Activated CD4-positive, alpha-beta memory T cell treated with anti-CD3 and anti-CD28 coated beads, Interleukin-2, amount 10 ng/mL, durations not matched to agents 7 days and 5 days (primary cell): ENCODE measurements at regions not wholly inside any gene's neighbourhood (a gene's known extent, or its start where the extent isn't known, plus 50 kb on each side); places are given as distances from the start of the nearest gene placed in this dataset.
"Not testable (repeated sequence)": the region's sequence is repeated elsewhere in the genome, so short reads cannot be mapped to it uniquely, and the experiment has no call there.

Source experiments
- CTCF ChIA-PET: fragments of 350-600 bp; sonication (Branson Sonifier 250); formaldehyde crosslinking; loops from one replicate; lab custom pipeline; 2021; ENCODE audit warnings: antibody characterized with exemption, inconsistent platforms; lab: Charles Lee
- POLR2A ChIA-PET: fragments of 350-600 bp; sonication (Branson Sonifier 250); formaldehyde crosslinking; loops from one replicate; lab custom pipeline; 2021; ENCODE audit warnings: antibody characterized with exemption; lab: Charles Lee
- DNase-seq: peaks from one replicate; pipeline ENCODE4 v3.0.0-alpha.2; 2020
- H3K27ac Mint-ChIP-seq: one replicate; pipeline ENCODE4 v1.8.0; 2021; ENCODE audit warnings: mild to moderate bottlenecking, mixed read lengths
- H3K27me3 Mint-ChIP-seq: one replicate; pipeline ENCODE4 v1.8.0; 2021; ENCODE audit warnings: mixed read lengths
- H3K36me3 Mint-ChIP-seq: one replicate; pipeline ENCODE4 v1.8.0; 2021; ENCODE audit warnings: low read depth, mixed read lengths
- H3K4me1 Mint-ChIP-seq: one replicate; pipeline ENCODE4 v1.8.0; 2021; ENCODE audit warnings: mixed read lengths
- H3K4me3 Mint-ChIP-seq: one replicate; pipeline ENCODE4 v1.8.0; 2021; ENCODE audit warnings: mild to moderate bottlenecking, mixed read lengths
- H3K9me3 Mint-ChIP-seq: one replicate; pipeline ENCODE4 v1.8.0; 2021; ENCODE audit warnings: mixed read lengths

- DNase-seq: no peak
- no peaks in the 10 kb centered on the region for H3K27me3 Mint-ChIP-seq
- ChIA-PET POLR2A (no interaction called here), CTCF (no interaction called here)
- H3K36me3 Mint-ChIP-seq: no peaks in the 10 kb centered on the region
- H3K27ac Mint-ChIP-seq: no peak overlapping the region
- no peaks in the 10 kb centered on the region for H3K4me1 Mint-ChIP-seq
- no peak overlapping the region for H3K4me3 Mint-ChIP-seq
- H3K9me3 Mint-ChIP-seq: no peaks in the 10 kb centered on the region
Measured at GRCh38 chr13:111627596-111627995, 307.2 kb downstream of the TEX29 start.

GRCh38 chr13:111629016-111629415, 308.6 kb downstream of the TEX29 start:
- no peak for DNase-seq
- no peak overlapping the region for H3K4me3 Mint-ChIP-seq
- no peaks in the 10 kb centered on the region for H3K36me3 Mint-ChIP-seq
- no peaks in the 10 kb centered on the region for H3K27me3 Mint-ChIP-seq
- no peaks in the 10 kb centered on the region for H3K9me3 Mint-ChIP-seq
- H3K27ac Mint-ChIP-seq: no peak overlapping the region
- POLR2A ChIA-PET: no interaction called here
- no peaks in the 10 kb centered on the region for H3K4me1 Mint-ChIP-seq
- CTCF ChIA-PET: no interaction called here

- no peak for DNase-seq
- Mint-ChIP-seq H3K9me3 (no peaks in the 10 kb centered on the region), H3K27me3 (no peaks in the 10 kb centered on the region), H3K4me1 (no peaks in the 10 kb centered on the region), H3K4me3 (no peak overlapping the region), H3K27ac (no peak overlapping the region), H3K36me3 (no peaks in the 10 kb centered on the region)
- ChIA-PET CTCF (no interaction called here), POLR2A (no interaction called here)
Measured at GRCh38 chr13:111629457-111629856, 309.0 kb downstream of the TEX29 start.

GRCh38 chr13:111629926-111630325, 309.5 kb downstream of the TEX29 start:
- no peaks in the 10 kb centered on the region for H3K4me1 Mint-ChIP-seq
- no peak overlapping the region for H3K4me3 Mint-ChIP-seq
- no peaks in the 10 kb centered on the region for H3K9me3 Mint-ChIP-seq

GRCh38 chr13:111630406-111630805, 310.0 kb downstream of the TEX29 start:
- no peaks in the 10 kb centered on the region for H3K4me1 Mint-ChIP-seq
- POLR2A ChIA-PET: no interaction called here
- no peak for DNase-seq
- H3K4me3 Mint-ChIP-seq: no peak overlapping the region
- H3K27me3 Mint-ChIP-seq: no peaks in the 10 kb centered on the region
- no peaks in the 10 kb centered on the region for H3K9me3 Mint-ChIP-seq
- CTCF ChIA-PET: no interaction called here
- H3K36me3 Mint-ChIP-seq: no peaks in the 10 kb centered on the region
- H3K27ac Mint-ChIP-seq: no peak overlapping the region

More at GRCh38 chr13:111629926-111630325, 309.5 kb downstream of the TEX29 start:
- ChIA-PET POLR2A (no interaction called here), CTCF (no interaction called here)
- DNase-seq: no peak
- H3K27me3 Mint-ChIP-seq: no peaks in the 10 kb centered on the region
- no peak overlapping the region for H3K27ac Mint-ChIP-seq
- H3K36me3 Mint-ChIP-seq: no peaks in the 10 kb centered on the region

- CTCF ChIA-PET, H3K27me3 Mint-ChIP-seq, H3K4me1 Mint-ChIP-seq, POLR2A ChIA-PET, H3K4me3 Mint-ChIP-seq, DNase-seq, H3K9me3 Mint-ChIP-seq, H3K27ac Mint-ChIP-seq, H3K36me3 Mint-ChIP-seq: not testable (repeated sequence)
Measured at GRCh38 chr13:111631271-111631670, 310.8 kb downstream of the TEX29 start.

- POLR2A ChIA-PET: no interaction called here
- Mint-ChIP-seq H3K4me1 (no peaks in the 10 kb centered on the region), H3K36me3 (no peaks in the 10 kb centered on the region), H3K4me3 (no peak overlapping the region), H3K9me3 (no peaks in the 10 kb centered on the region), H3K27me3 (no peaks in the 10 kb centered on the region), H3K27ac (no peak overlapping the region)
- CTCF ChIA-PET: no interaction called here
- no peak for DNase-seq
Measured at GRCh38 chr13:111632906-111633305, 312.5 kb downstream of the TEX29 start.

- CTCF ChIA-PET: no interaction called here
- DNase-seq: no peak
- no peaks in the 10 kb centered on the region for H3K4me1 Mint-ChIP-seq
Measured at GRCh38 chr13:111633401-111633800, 313.0 kb downstream of the TEX29 start.

GRCh38 chr13:111634410-111634809, 314.0 kb downstream of the TEX29 start:
- Mint-ChIP-seq H3K36me3 (no peaks in the 10 kb centered on the region), H3K27me3 (no peaks in the 10 kb centered on the region), H3K27ac (no peak overlapping the region), H3K4me1 (no peaks in the 10 kb centered on the region), H3K9me3 (no peaks in the 10 kb centered on the region), H3K4me3 (no peak overlapping the region)
- CTCF ChIA-PET: no interaction called here
- DNase-seq: no peak
- POLR2A ChIA-PET: no interaction called here

More at GRCh38 chr13:111633401-111633800, 313.0 kb downstream of the TEX29 start:
- Mint-ChIP-seq H3K27me3 (no peaks in the 10 kb centered on the region), H3K27ac (no peak overlapping the region), H3K4me3 (no peak overlapping the region), H3K9me3 (no peaks in the 10 kb centered on the region), H3K36me3 (no peaks in the 10 kb centered on the region)
- POLR2A ChIA-PET: no interaction called here

- no peaks in the 10 kb centered on the region for H3K27me3 Mint-ChIP-seq
- H3K9me3 Mint-ChIP-seq: no peaks in the 10 kb centered on the region
- no peak overlapping the region for H3K4me3 Mint-ChIP-seq
- H3K4me1 Mint-ChIP-seq: no peaks in the 10 kb centered on the region
- POLR2A ChIA-PET: no interaction called here
- no peak overlapping the region for H3K27ac Mint-ChIP-seq
- DNase-seq: no peak
- H3K36me3 Mint-ChIP-seq: no peaks in the 10 kb centered on the region
- CTCF ChIA-PET: no interaction called here
Measured at GRCh38 chr13:111636271-111636670, 315.8 kb downstream of the TEX29 start.

GRCh38 chr13:111636804-111637203, 316.4 kb downstream of the TEX29 start:
- no peak overlapping the region for H3K27ac Mint-ChIP-seq
- POLR2A ChIA-PET: no interaction called here
- no peaks in the 10 kb centered on the region for H3K27me3 Mint-ChIP-seq
- no peaks in the 10 kb centered on the region for H3K4me1 Mint-ChIP-seq
- no peaks in the 10 kb centered on the region for H3K9me3 Mint-ChIP-seq
- no peaks in the 10 kb centered on the region for H3K36me3 Mint-ChIP-seq
- CTCF ChIA-PET: no interaction called here
- no peak for DNase-seq
- H3K4me3 Mint-ChIP-seq: no peak overlapping the region

GRCh38 chr13:111637365-111637764, 316.9 kb downstream of the TEX29 start:
- no peaks in the 10 kb centered on the region for H3K4me1 Mint-ChIP-seq
- H3K9me3 Mint-ChIP-seq: no peaks in the 10 kb centered on the region
- no peak for DNase-seq
- H3K27me3 Mint-ChIP-seq: no peaks in the 10 kb centered on the region
- H3K27ac Mint-ChIP-seq: no peak overlapping the region
- ChIA-PET POLR2A (no interaction called here), CTCF (no interaction called here)
- no peak overlapping the region for H3K4me3 Mint-ChIP-seq
- H3K36me3 Mint-ChIP-seq: no peaks in the 10 kb centered on the region

GRCh38 chr13:111638233-111638632, 317.8 kb downstream of the TEX29 start:
- H3K27me3 Mint-ChIP-seq: no peaks in the 10 kb centered on the region
- H3K36me3 Mint-ChIP-seq: no peaks in the 10 kb centered on the region
- ChIA-PET POLR2A (no interaction called here), CTCF (no interaction called here)
- DNase-seq: no peak
- H3K9me3 Mint-ChIP-seq: no peaks in the 10 kb centered on the region
- H3K4me3 Mint-ChIP-seq: no peak overlapping the region
- H3K27ac Mint-ChIP-seq: no peak overlapping the region
- no peaks in the 10 kb centered on the region for H3K4me1 Mint-ChIP-seq

- Mint-ChIP-seq H3K9me3 (no peaks in the 10 kb centered on the region), H3K36me3 (no peaks in the 10 kb centered on the region), H3K27me3 (no peaks in the 10 kb centered on the region), H3K27ac (no peak overlapping the region), H3K4me3 (no peak overlapping the region), H3K4me1 (no peaks in the 10 kb centered on the region)
- POLR2A ChIA-PET: no interaction called here
- DNase-seq: no peak
- CTCF ChIA-PET: no interaction called here
Measured at GRCh38 chr13:111639196-111639705, 318.8 kb downstream of the TEX29 start.
